Calu3 (cell line): ENCODE measurements at regions not wholly inside any gene's neighbourhood (a gene's known extent, or its start where the extent isn't known, plus 50 kb on each side); places are given as distances from the start of the nearest gene placed in this dataset.

Source experiments
- BruUV-seq: library from RNA; stranded (reverse); fragments of 400-500 nt; replicated peaks from 2 replicates; lab custom pipeline; 2021; lab: Mats Ljungman, UMichigan
- CTCF ChIA-PET: fragments of 300-600 bp; sonication (Branson Sonifier 250); formaldehyde crosslinking; loops from one replicate; lab custom pipeline; 2022; ENCODE audit warnings: antibody characterized with exemption; lab: Charles Lee
- DNase-seq: peaks from one replicate; pipeline ENCODE4 v3.0.0; 2022
- H3K27ac Mint-ChIP-seq: one replicate; pipeline ENCODE4 v1.8.0; 2022; ENCODE audit warnings: mixed read lengths; ENCODE audit not compliant: unreplicated experiment
- H3K27me3 Mint-ChIP-seq: one replicate; pipeline ENCODE4 v1.8.0; 2022; ENCODE audit warnings: mixed read lengths; ENCODE audit not compliant: unreplicated experiment
- H3K36me3 Mint-ChIP-seq: one replicate; pipeline ENCODE4 v1.8.0; 2022; ENCODE audit warnings: mild to moderate bottlenecking, moderate library complexity, mixed read lengths; ENCODE audit not compliant: insufficient read depth, unreplicated experiment
- H3K4me1 Mint-ChIP-seq: one replicate; pipeline ENCODE4 v1.8.0; 2022; ENCODE audit warnings: mild to moderate bottlenecking, low read depth, mixed read lengths; ENCODE audit not compliant: unreplicated experiment
- H3K4me3 Mint-ChIP-seq: one replicate; pipeline ENCODE4 v1.8.0; 2022; ENCODE audit warnings: mild to moderate bottlenecking, low read depth, moderate library complexity, mixed read lengths; ENCODE audit not compliant: unreplicated experiment
- H3K9me3 Mint-ChIP-seq: one replicate; pipeline ENCODE4 v1.8.0; 2022; ENCODE audit warnings: low read depth, mixed read lengths; ENCODE audit not compliant: unreplicated experiment
- intact Hi-C: fragments of 100-400 bp; cut with micrococcal nuclease; formaldehyde crosslinking; loops from one replicate; pipeline ENCODE4 v1.10.0; 2022; ENCODE audit not compliant: unreplicated experiment
- TF ChIP-seq, protein P1 (sequence below): fragments of 200-600 bp; IDR thresholded peaks from one replicate; pipeline ENCODE4 v1.8.0; 2022; ENCODE audit warnings: antibody characterized with exemption; ENCODE audit not compliant: unreplicated experiment

DNA sequence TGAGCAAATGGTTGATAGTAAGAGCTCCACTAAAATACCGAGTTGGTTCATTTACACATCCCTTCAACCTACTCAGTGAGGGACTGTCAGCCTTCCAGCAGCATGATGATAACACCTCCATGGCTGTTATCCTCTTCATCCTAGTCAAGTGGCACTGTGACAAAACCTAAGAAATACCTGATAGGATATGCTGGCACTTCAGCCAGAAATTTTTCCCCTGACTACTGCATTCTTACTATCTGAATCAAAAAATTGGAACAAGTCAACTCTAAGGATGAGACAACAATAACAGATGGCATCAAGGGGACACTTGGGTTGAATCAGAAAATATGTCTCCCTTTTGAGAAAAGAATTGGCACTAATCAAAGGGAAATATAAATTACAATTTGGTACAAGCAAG is 193.9 kb downstream of the KCTD12 start:
- H3K27ac Mint-ChIP-seq: no peak overlapping the region
- no TSS peak for BruUV-seq
- intact Hi-C loops: no loop called here
- H3K36me3 Mint-ChIP-seq: no peaks in the 10 kb centered on the region
- DNase-seq: no peak
- no peak overlapping the region for H3K4me3 Mint-ChIP-seq
- H3K9me3 Mint-ChIP-seq: no peaks in the 10 kb centered on the region
- H3K27me3 Mint-ChIP-seq: no peaks in the 10 kb centered on the region
- TF ChIP-seq, protein P1, sequence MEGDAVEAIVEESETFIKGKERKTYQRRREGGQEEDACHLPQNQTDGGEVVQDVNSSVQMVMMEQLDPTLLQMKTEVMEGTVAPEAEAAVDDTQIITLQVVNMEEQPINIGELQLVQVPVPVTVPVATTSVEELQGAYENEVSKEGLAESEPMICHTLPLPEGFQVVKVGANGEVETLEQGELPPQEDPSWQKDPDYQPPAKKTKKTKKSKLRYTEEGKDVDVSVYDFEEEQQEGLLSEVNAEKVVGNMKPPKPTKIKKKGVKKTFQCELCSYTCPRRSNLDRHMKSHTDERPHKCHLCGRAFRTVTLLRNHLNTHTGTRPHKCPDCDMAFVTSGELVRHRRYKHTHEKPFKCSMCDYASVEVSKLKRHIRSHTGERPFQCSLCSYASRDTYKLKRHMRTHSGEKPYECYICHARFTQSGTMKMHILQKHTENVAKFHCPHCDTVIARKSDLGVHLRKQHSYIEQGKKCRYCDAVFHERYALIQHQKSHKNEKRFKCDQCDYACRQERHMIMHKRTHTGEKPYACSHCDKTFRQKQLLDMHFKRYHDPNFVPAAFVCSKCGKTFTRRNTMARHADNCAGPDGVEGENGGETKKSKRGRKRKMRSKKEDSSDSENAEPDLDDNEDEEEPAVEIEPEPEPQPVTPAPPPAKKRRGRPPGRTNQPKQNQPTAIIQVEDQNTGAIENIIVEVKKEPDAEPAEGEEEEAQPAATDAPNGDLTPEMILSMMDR: no peak
- CTCF ChIA-PET: no interaction called here
- H3K4me1 Mint-ChIP-seq: no peaks in the 10 kb centered on the region

DNA sequence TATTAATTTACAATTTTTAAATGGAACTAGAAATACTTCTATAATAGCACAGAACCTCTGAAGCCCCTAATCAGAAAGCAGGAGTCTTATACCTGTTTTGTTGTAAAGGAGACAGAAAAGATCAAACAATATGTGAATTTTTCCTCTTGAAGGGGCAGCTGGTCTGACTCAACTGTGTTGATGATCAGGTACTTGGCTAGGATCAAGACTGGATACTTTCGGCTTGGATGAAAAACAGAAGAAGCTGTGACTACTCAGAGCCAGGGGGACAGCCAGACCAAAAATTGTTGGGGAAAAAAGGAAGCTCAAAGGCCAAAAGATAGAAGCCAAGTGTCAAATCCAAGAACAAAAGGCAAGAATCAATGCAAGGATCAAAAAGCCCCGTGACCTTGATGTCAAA is 195.6 kb downstream of the KCTD12 start:
- Mint-ChIP-seq H3K4me1 (no peaks in the 10 kb centered on the region), H3K27me3 (no peaks in the 10 kb centered on the region), H3K36me3 (no peaks in the 10 kb centered on the region), H3K9me3 (no peaks in the 10 kb centered on the region), H3K27ac (no peak overlapping the region), H3K4me3 (no peak overlapping the region)
- intact Hi-C loops: no loop called here
- TF ChIP-seq, protein P1: no peak
- DNase-seq: no peak
- no TSS peak for BruUV-seq
- CTCF ChIA-PET: no interaction called here

DNA sequence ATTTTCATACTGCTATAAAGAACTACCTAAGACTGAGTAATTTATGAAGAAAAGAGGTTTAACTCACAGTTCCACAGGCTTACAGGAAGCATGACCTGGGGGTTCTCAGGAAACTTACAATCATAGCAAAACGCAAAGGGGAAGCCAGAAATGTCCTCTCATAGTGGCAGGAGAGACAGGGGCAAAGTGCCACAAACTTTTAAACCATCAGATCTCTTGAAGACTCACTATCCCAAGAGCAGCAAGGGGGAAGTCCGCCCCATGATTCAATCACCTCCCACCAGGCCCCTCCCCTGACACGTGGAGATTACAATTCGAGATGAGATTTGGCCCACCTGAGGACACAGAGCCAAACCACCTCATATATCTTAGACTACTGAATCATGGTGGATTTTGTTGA is 198.7 kb downstream of the KCTD12 start:
- H3K27ac Mint-ChIP-seq: no peak overlapping the region
- intact Hi-C loops: no loop called here
- no peaks in the 10 kb centered on the region for H3K36me3 Mint-ChIP-seq
- H3K4me1 Mint-ChIP-seq: no peaks in the 10 kb centered on the region
- no peaks in the 10 kb centered on the region for H3K9me3 Mint-ChIP-seq
- CTCF ChIA-PET: no interaction called here
- BruUV-seq: no TSS peak
- H3K4me3 Mint-ChIP-seq: no peak overlapping the region
- no peaks in the 10 kb centered on the region for H3K27me3 Mint-ChIP-seq
- no peak for DNase-seq
- TF ChIP-seq, protein P1: no peak

GRCh38 chr13:76685938-76686337 is 200.3 kb downstream of the KCTD12 start:
- BruUV-seq: no TSS peak
- Mint-ChIP-seq H3K4me1 (no peaks in the 10 kb centered on the region), H3K36me3 (no peaks in the 10 kb centered on the region), H3K27me3 (no peaks in the 10 kb centered on the region), H3K9me3 (no peaks in the 10 kb centered on the region), H3K4me3 (no peak overlapping the region), H3K27ac (no peak overlapping the region)
- intact Hi-C loops: no loop called here
- CTCF ChIA-PET: no interaction called here
- TF ChIP-seq, protein P1: no peak
- DNase-seq: no peak

DNA sequence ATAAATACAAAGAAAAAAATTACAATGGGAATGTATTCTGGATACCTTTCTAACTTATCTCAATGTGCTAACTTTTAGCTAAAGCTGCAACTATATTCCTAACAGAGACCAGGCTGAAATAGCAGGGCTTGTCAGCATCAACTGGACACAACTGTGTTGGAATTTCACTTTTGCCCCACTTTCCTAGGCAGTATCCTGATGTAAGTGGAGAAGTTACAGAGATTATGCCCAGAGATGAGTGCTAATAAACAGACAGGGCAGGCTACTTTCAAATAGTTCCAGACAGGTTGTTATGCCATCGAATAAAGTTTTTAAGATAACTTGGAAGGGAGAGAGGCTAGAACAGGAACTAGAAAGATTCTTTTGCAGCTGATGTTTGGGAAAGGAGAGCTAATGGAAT is 201.9 kb downstream of the KCTD12 start:
- BruUV-seq: no TSS peak
- intact Hi-C loops: no loop called here
- Mint-ChIP-seq H3K9me3 (no peaks in the 10 kb centered on the region), H3K27ac (no peak overlapping the region), H3K4me3 (no peak overlapping the region), H3K27me3 (no peaks in the 10 kb centered on the region), H3K4me1 (no peaks in the 10 kb centered on the region), H3K36me3 (no peaks in the 10 kb centered on the region)
- no peak for DNase-seq
- TF ChIP-seq, protein P1: no peak
- CTCF ChIA-PET: no interaction called here
